ENCODE measurements at regions not wholly inside any gene's neighbourhood (a gene's known extent, or its start where the extent isn't known, plus 50 kb on each side); places are given as distances from the start of the nearest gene placed in this dataset.

GRCh38 chr10:128877936-128878335 lies 589.1 kb upstream of the MGMT start:
- TF ChIP-seq CTCF (CRISPR knock-in tag; IDR thresholded peaks at IDR 0.05): no peak
- TF ChIP-seq MAZ (IDR thresholded peaks at IDR 0.05; ENCODE audit: borderline replicate concordance, low read depth, low read length): no peak
- no peak for TF ChIP-seq MAZ (CRISPR knock-in tag; IDR thresholded peaks at IDR 0.05; ENCODE audit: low read depth)

Measured in HepG2 (cell line).